ENCODE measurements at regions not wholly inside any gene's neighbourhood (a gene's known extent, or its start where the extent isn't known, plus 50 kb on each side); places are given as distances from the start of the nearest gene placed in this dataset.

GRCh38 chrX:25442499-25442898, 426.7 kb upstream of the ARX start:
- ChIA-PET POLR2A (no interaction called here), CTCF (no interaction called here)
- Mint-ChIP-seq H3K4me1 (no peaks in the 10 kb centered on the region), H3K9me3 (no peaks in the 10 kb centered on the region), H3K4me3 (no peak overlapping the region), H3K36me3 (no peaks in the 10 kb centered on the region), H3K27me3 (ENCODE audit: low read depth) (no peaks in the 10 kb centered on the region), H3K27ac (no peak overlapping the region)
- 0 out of 2 replicates have a peak, but pooled peaks have one; percentile 36 for ATAC-seq
- TF ChIP-seq FOXP1 (CRISPR knock-in tag; IDR thresholded peaks at IDR 0.05; ENCODE audit: borderline replicate concordance): no peak
- no peak for TF ChIP-seq ZNF219 (CRISPR knock-in tag; IDR thresholded peaks at IDR 0.05; ENCODE audit: borderline replicate concordance)
- TF ChIP-seq ZMAT4 (CRISPR knock-in tag; IDR thresholded peaks at IDR 0.05): no peak
- no peak for TF ChIP-seq NFATC4 (CRISPR knock-in tag; IDR thresholded peaks at IDR 0.05)
- no peak for TF ChIP-seq PREB (CRISPR knock-in tag; IDR thresholded peaks at IDR 0.05; ENCODE audit: borderline replicate concordance)
- no peak for TF ChIP-seq ZNF425 (CRISPR knock-in tag; conservative IDR thresholded peaks at IDR 0.05)
- no peak for TF ChIP-seq ELF4 (CRISPR knock-in tag; IDR thresholded peaks at IDR 0.05; ENCODE audit: low read depth)
- no peak for TF ChIP-seq GRHL2 (CRISPR knock-in tag; IDR thresholded peaks at IDR 0.05; ENCODE audit: insufficient replicate concordance, severe bottlenecking)
- TF ChIP-seq JUN (CRISPR knock-in tag; IDR thresholded peaks at IDR 0.05): no peak
- TF ChIP-seq IRF2 (CRISPR knock-in tag; IDR thresholded peaks at IDR 0.05; ENCODE audit: borderline replicate concordance, low read depth): no peak
- TF ChIP-seq CREM (CRISPR knock-in tag; IDR thresholded peaks at IDR 0.05): no peak
- TF ChIP-seq HMGA2 (CRISPR knock-in tag; IDR thresholded peaks at IDR 0.05): no peak
- no peak for TF ChIP-seq CREB1 (CRISPR knock-in tag; IDR thresholded peaks at IDR 0.05)
- TF ChIP-seq MLX (CRISPR knock-in tag; IDR thresholded peaks at IDR 0.05): no peak
- no peak for TF ChIP-seq RORB (CRISPR knock-in tag; IDR thresholded peaks at IDR 0.05)
- TF ChIP-seq ARID4B (CRISPR knock-in tag; IDR thresholded peaks at IDR 0.05; ENCODE audit: borderline replicate concordance): no peak
- no peak for DNase-seq (ENCODE audit: low spot score)

GRCh38 chrX:25433307-25433706, 417.5 kb upstream of the ARX start:
- ChIA-PET POLR2A (no interaction called here), CTCF (no interaction called here)
- no peak for DNase-seq (ENCODE audit: low spot score)
- Mint-ChIP-seq H3K4me1 (no peaks in the 10 kb centered on the region), H3K36me3 (no peaks in the 10 kb centered on the region), H3K9me3 (no peaks in the 10 kb centered on the region), H3K4me3 (no peak overlapping the region), H3K27ac (no peak overlapping the region), H3K27me3 (ENCODE audit: low read depth) (no peaks in the 10 kb centered on the region)
- no peak for ATAC-seq
- no peak for TF ChIP-seq ZNF532 (CRISPR knock-in tag; IDR thresholded peaks at IDR 0.05; ENCODE audit: borderline replicate concordance)
- TF ChIP-seq ZBTB21 (CRISPR knock-in tag; IDR thresholded peaks at IDR 0.05; ENCODE audit: borderline replicate concordance): no peak
- TF ChIP-seq NFYB (CRISPR knock-in tag; conservative IDR thresholded peaks at IDR 0.05; ENCODE audit: low read depth): no peak
- no peak for TF ChIP-seq CREM (CRISPR knock-in tag; IDR thresholded peaks at IDR 0.05)
- no peak for TF ChIP-seq ZNF281 (CRISPR knock-in tag; IDR thresholded peaks at IDR 0.05)
- no peak for TF ChIP-seq ELF4 (CRISPR knock-in tag; IDR thresholded peaks at IDR 0.05; ENCODE audit: low read depth)

Measured in WTC11 (cell line).